Rectal smooth muscle tissue (tissue), 1 donor: ENCODE measurements at regions not wholly inside any gene's neighbourhood (a gene's known extent, or its start where the extent isn't known, plus 50 kb on each side); places are given as distances from the start of the nearest gene placed in this dataset.
"Not testable (repeated sequence)": the region's sequence is repeated elsewhere in the genome, so short reads cannot be mapped to it uniquely, and the experiment has no call there.

Experiments used
- H3K27ac ChIP-seq: one replicate; pipeline ENCODE4 v1.7.0; 2013; ENCODE audit warnings: low read depth, low read length, inconsistent platforms
- H3K27me3 ChIP-seq: one replicate; pipeline ENCODE4 v1.7.0; 2013; ENCODE audit warnings: low read length; ENCODE audit not compliant: control insufficient read depth, insufficient read depth
- H3K36me3 ChIP-seq: one replicate; pipeline ENCODE4 v1.7.0; 2013; ENCODE audit warnings: low read length; ENCODE audit not compliant: control insufficient read depth, insufficient read depth
- H3K4me1 ChIP-seq: one replicate; pipeline ENCODE4 v1.7.0; 2013; ENCODE audit warnings: low read length; ENCODE audit not compliant: control insufficient read depth, insufficient read depth
- H3K4me3 ChIP-seq: one replicate; pipeline ENCODE4 v1.7.0; 2013; ENCODE audit warnings: low read length
- H3K9ac ChIP-seq: one replicate; pipeline ENCODE4 v1.7.0; 2013; ENCODE audit warnings: low read length

DNA sequence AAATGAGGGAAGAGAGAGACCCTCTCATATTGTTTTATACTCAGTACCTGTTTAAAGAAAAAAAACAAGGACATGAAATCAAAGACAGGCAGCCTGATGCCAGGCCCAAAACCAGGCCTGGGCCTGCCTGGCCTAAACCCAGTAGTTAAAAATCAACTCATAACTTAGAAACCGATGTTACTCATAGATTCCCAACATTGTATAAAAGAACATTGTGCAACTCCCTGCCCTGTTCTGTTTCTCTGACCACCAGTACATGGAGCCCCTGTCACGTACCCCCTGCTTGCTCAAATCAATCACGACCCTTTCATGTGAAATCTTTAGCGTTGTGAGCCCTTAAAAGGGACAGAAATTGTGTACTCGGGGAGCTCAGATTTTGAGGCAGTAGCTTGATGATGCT, 291.4 kb upstream of the SGCG start:
- H3K27ac ChIP-seq, H3K36me3 ChIP-seq: not testable (repeated sequence)

DNA sequence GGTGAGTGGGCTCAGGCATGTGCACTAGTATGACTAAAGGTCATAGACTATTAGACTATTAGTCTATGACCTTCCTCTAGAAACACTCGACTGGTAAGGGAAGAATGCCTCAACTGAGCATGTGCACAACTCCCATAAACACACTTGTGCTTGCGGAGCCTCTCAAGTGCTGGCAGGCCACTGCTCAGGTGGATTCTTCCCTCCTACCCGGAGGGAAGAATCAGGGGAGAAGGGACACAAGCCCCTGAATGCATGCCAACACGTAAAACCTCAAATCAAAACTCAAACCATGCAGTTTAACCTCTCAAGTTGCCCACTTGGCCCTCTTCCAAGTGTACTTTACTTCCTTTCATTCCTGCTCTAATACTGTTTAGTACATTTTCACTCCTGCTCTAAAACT, 287.6 kb upstream of the SGCG start:
- Histone ChIP-seq H3K9ac (no peak overlapping the region), H3K27me3 (no peaks in the 10 kb centered on the region), H3K4me1 (no peaks in the 10 kb centered on the region), H3K27ac (no peak overlapping the region), H3K4me3 (no peak overlapping the region), H3K36me3 (no peaks in the 10 kb centered on the region)

More for the DNA sequence above, 291.4 kb upstream of the SGCG start:
- H3K4me1 ChIP-seq, H3K9ac ChIP-seq, H3K27me3 ChIP-seq, H3K4me3 ChIP-seq: not testable (repeated sequence)

DNA sequence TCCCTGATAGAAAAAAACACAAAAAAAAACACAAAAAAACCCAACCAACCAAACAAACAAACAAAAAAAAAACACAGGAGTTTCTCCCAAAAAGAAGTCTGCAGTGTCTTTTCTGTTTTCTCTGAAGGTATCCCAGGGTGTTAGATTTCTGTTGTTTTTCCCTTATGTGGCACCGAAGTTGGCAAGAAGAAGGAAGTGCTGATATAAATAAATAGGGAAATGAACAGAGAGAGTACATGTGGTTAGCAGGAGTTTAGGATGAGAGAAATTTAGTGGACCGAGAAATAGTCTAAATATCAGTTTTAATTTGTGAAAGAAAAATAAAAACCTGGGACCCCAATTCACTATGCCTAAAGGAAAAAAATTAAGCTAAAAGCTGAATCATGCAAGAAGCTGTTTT, 287.0 kb upstream of the SGCG start:
- H3K9ac ChIP-seq: no peak overlapping the region
- H3K36me3 ChIP-seq: no peaks in the 10 kb centered on the region
- H3K4me1 ChIP-seq: no peaks in the 10 kb centered on the region
- no peak overlapping the region for H3K4me3 ChIP-seq
- H3K27me3 ChIP-seq: no peaks in the 10 kb centered on the region
- no peak overlapping the region for H3K27ac ChIP-seq

GRCh38 chr13:22897571-22898314, 283.0 kb upstream of the SGCG start:
- no peak overlapping the region for H3K9ac ChIP-seq
- H3K4me1 ChIP-seq: no peaks in the 10 kb centered on the region
- H3K36me3 ChIP-seq: no peaks in the 10 kb centered on the region
- no peak overlapping the region for H3K4me3 ChIP-seq
- H3K27me3 ChIP-seq: no peaks in the 10 kb centered on the region
- H3K27ac ChIP-seq: no peak overlapping the region

GRCh38 chr13:22900416-22900951, 280.3 kb upstream of the SGCG start:
- not testable (repeated sequence) for H3K27me3 ChIP-seq, H3K9ac ChIP-seq, H3K4me3 ChIP-seq, H3K4me1 ChIP-seq, H3K27ac ChIP-seq, H3K36me3 ChIP-seq

- Histone ChIP-seq H3K36me3 (no peaks in the 10 kb centered on the region), H3K27me3 (no peaks in the 10 kb centered on the region), H3K4me3 (no peak overlapping the region), H3K27ac (no peak overlapping the region), H3K4me1 (no peaks in the 10 kb centered on the region), H3K9ac (no peak overlapping the region)
Measured at GRCh38 chr13:22903301-22903700, 277.5 kb upstream of the SGCG start.

- Histone ChIP-seq H3K36me3 (no peaks in the 10 kb centered on the region), H3K27ac (no peak overlapping the region), H3K27me3 (no peaks in the 10 kb centered on the region), H3K4me3 (no peak overlapping the region), H3K9ac (no peak overlapping the region), H3K4me1 (no peaks in the 10 kb centered on the region)
Measured at GRCh38 chr13:22903925-22904324, 276.9 kb upstream of the SGCG start.

GRCh38 chr13:22915442-22916082, 265.2 kb upstream of the SGCG start:
- no peaks in the 10 kb centered on the region for H3K4me1 ChIP-seq
- no peaks in the 10 kb centered on the region for H3K27me3 ChIP-seq
- H3K4me3 ChIP-seq: peak overlapping the region; percentile 74
- H3K27ac ChIP-seq: peak overlapping the region; percentile 64
- H3K36me3 ChIP-seq: no peaks in the 10 kb centered on the region
- no peak overlapping the region for H3K9ac ChIP-seq

GRCh38 chr13:22916276-22916675, 264.5 kb upstream of the SGCG start:
- H3K27me3 ChIP-seq, H3K9ac ChIP-seq, H3K27ac ChIP-seq, H3K36me3 ChIP-seq, H3K4me1 ChIP-seq: not testable (repeated sequence)
- peak overlapping the region; percentile 74 for H3K4me3 ChIP-seq

DNA sequence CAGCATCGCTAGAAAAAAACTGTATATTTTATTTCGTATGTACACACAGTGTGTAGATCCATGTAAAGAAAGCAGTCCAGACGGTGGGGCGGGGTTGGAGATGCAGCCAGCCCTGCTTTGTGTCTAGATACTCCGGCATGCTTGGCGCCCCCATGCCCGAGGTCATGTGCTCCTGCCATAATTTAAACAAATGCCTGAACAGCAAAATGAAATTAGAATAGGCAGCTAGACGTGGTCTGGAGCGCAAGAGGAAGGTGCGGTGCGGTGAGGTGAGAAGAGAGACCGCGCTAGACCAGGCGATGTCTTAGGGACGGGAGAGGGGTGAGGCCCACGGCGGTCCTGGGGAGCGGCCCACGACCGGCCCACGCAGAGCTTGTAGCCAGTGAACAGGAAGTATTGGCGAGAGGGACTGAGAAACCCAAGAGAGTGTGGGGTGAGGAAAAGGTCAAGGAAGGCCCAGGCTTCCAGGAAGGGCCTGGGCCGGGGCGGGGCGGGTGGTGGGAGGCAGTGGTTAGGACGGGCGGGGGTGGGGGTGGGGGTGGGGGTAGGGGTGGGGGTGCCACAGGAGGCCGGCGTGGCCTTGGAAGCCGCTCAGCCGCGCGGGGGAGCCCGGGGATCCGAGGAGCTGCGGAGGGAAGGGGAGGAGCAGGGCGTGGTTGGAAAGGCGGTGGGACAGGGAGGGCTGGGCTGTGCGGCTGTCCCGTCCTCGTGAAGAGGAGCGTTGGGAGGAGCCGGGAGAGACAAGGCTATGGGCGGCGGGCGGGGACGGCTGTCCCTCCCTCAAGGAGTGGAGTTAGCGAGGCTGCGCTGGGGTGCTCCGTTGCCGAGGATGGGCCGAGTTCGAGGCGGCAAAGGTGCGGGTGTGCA, 254.7 kb upstream of the SGCG start:
- peak overlapping the region; percentile 86 for H3K27ac ChIP-seq
- no peaks in the 10 kb centered on the region for H3K4me1 ChIP-seq
- no peak overlapping the region for H3K9ac ChIP-seq
- peak overlapping the region; percentile 62 for H3K4me3 ChIP-seq
- no peaks in the 10 kb centered on the region for H3K27me3 ChIP-seq
- no peaks in the 10 kb centered on the region for H3K36me3 ChIP-seq

- peak overlapping the region; percentile 62 for H3K4me3 ChIP-seq
- no peaks in the 10 kb centered on the region for H3K27me3 ChIP-seq
- no peak overlapping the region for H3K9ac ChIP-seq
- H3K4me1 ChIP-seq: no peaks in the 10 kb centered on the region
- no peaks in the 10 kb centered on the region for H3K36me3 ChIP-seq
- peak overlapping the region; percentile 82 for H3K27ac ChIP-seq
Measured at GRCh38 chr13:22926748-22927400, 253.9 kb upstream of the SGCG start.

DNA sequence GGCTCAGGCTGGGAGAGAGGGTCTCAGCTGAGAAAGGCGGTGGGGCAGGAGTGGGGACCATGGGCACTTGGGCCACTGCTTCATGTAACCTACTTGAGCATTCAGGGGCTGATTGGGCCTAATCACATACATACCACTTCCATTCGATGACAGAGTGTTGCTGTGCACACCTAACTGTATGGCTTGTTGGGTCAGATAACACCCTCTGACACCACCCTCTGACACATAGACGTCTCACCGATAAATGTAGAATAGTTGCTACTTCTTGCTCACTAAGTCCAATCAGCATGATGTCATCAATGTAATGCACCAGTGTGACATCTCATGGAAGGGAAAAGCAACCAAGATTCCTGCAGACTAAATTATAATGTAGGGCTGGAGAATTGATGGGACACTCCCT, 252.9 kb upstream of the SGCG start:
- H3K27ac ChIP-seq, H3K4me3 ChIP-seq, H3K27me3 ChIP-seq, H3K9ac ChIP-seq, H3K36me3 ChIP-seq, H3K4me1 ChIP-seq: not testable (repeated sequence)
